Stimulated activated CD8-positive, alpha-beta memory T cell treated with anti-CD3 and anti-CD28 coated beads, Interleukin-15, amount 100 ng/mL, for 4 hours (primary cell): ENCODE measurements at regions not wholly inside any gene's neighbourhood (a gene's known extent, or its start where the extent isn't known, plus 50 kb on each side); places are given as distances from the start of the nearest gene placed in this dataset.

Experiments used
- DNase-seq, 2 donors: peaks; one replicate each; pipeline ENCODE4 v3.0.0-alpha.2; 2020; ENCODE audit warnings: low read depth in 2 of 2

DNA sequence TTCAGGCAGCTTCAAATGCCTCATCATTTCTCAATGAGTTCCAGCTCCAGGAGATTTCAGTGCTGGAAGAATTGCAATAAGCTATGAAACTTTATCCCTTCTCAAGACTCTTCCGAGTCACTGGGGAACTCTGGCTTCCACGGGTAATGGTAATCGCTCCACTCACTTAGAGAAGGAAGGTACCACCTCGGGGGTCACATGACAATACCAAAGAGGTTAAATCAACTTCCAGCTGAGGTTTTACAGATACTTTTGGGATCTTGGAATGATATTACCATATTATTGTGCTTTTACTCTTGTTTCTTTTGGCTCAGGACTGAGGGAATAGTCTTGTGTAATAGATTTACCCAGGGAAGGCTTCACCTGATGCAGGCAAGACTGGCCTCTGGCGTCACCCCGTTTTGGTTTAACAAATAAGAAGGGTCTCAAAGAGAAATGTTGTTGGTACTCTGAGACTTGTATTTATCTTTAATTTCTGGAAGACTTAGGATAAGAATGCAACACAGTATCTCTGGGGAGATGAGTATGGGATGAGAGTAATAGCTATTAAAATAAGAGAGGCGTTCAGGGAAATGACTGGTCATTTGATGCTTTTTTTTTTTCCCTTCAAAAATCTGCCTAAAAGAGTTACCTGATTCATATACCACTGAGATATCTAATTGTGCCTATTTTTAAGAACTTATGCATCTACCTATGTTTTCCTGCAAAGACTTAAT is 316.9 kb upstream of the ZEB2 start:
- no peak for DNase-seq

DNA sequence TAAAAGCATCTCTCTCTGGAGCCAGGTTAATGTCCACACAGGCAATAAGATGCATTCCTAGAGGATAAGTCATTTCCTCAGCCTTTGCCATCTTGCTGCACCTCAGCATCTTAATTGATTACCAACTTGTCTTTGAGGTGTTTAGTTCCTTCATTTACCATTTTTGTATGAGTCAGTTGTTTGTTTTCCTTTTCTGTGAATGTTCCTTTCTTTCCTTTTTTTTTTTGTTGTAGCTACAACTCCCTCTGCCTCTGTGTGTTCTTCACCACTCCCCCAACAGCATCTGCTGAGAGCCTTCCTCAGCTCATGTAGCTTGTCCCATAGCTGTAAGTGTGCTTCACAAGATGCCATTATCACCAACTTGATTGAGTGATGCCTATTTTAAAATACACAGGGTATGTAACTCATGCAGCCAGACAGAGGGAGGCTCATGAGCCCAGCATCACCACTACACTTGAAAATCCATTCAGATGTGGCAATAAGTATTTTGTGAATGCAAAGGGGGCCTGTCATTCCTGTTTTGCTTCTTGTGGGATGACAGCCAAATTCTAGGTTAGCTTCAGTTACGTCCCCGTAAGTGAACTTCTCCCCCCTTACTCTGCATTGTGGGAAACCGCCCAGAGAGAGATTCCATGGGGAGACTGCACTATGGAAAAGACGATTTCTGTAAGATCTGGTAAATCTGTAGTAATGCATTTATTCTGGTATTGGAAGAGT is 315.9 kb upstream of the ZEB2 start:
- no peak for DNase-seq

DNA sequence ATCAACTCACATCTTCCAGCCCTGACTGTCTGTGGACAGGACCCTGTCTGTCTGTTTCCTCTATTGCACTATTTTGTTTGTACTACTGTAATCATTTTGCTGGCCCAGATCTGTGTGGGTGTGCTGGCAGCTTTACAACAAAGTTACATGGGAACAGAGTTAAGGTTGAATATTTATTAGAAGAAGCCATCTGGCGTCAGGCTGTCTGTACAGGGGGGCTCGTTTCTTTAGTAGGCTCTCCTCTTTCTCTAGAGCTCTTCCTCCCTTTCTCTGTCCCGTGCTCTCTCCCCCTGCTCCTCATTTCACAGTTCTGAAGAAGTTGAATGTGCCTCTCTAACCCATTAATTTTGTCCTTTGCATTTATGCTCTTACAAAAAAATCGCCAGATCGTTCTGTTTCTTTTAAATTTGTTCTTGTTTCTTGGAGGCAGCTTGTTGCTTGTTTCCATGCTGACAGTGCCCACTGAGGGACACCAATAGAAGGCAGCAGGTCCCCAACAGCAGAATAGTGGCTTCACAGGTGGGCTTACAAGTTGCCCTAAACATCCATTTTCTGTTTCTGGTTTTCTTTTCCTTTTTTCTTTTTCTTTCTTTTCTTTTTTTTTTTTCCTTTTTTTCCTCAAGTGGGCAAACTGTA is 315.2 kb upstream of the ZEB2 start:
- DNase-seq: no peak

DNA sequence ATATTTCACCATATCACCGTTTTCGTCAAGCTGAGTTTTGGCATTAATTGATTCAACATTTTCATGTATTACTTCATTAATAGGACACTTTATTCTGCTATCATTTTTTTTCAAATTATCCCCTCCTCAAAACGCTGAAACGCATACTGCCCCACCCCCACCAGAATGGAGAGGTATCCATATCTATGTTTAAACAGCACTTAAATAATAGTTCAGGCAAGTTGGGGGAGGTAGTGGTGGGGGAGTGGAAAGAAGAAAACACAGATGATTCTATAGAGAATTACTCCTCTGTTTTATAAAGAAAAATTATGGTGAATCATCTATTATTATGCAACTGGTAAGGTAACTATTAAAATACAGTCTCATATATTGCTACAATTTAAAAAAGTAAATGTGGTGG is 314.4 kb upstream of the ZEB2 start:
- DNase-seq: no peak

DNA sequence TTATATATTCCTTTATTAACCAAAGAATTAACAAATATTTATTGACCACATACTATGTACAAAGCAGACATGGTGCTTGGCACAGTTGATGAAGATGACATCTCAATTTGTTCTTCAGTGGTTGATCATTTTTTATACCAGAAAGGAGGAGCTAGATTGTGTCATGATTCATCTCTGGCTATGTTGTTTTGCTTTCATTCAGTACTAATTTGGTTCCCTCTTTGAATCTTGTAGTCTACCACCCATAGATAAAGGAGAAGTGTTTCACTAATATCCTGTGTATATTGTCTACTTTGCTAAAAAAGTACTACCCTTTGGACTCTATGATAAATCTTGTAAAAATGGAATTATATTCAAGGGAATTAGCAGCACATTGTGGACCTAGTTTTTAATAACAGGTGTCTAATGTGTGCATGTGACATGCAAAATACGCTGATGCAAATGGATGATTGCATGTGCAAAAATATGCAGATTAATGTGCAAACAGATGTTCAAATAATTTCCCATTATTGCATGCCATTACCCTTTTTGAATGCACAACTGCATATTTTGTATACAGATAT is 313.2 kb upstream of the ZEB2 start:
- DNase-seq: no peak

DNA sequence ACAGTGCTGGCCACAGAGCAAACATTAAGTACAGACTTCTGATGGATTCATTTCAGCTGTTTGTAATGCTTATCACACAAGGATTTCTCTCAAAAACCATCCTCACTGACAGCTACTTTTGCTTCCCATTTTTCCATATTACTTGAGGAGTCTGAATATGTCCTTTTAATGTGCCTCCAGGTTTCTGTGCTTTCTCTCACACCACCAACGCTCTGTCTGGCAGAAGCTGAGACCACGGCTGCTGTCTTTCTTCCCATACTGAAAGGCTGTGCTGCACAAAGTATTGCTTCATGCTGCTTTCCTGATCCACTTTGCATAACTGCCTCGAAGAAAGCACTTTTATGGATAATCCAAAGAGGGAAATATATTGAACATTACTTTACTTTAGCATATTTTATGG is 312.1 kb upstream of the ZEB2 start:
- no peak for DNase-seq

DNA sequence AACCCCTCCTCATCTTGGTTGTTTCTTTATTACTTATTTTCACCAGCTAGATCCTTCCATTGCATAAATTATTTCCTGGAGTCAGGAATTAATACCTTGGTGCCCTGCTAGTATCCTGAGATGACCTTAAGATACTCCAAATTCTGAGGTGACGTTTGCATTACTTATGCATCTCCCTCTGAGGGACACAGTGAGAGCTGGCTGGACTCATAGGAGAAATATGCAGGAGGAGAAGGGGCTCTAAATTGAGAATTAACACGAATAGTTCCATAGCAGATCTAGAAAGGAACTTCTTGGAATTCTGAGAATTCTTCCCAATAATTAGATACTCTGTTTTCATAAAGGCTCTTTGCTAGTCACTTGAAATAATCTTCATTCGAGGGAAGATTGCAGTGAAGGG is 310.6 kb upstream of the ZEB2 start:
- DNase-seq: no peak

DNA sequence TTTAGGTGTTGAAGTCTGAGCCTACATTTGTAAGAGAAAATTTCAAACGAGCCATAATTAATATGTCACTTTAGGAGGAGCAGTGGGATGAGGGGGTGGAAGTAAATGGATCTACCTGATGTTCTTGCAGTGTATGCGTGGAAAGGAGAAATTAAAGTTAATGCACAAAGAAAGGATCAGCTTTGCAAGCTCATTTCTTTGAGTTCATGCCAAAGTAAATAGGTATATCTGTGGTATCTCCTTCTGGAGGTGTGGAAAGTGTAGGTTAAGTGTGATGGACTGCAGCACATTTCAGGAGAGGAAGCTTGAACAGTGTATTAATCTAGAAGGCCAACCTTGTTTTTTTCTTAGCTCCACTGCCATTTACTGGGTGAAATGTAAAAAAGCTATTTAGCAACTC is 307.5 kb upstream of the ZEB2 start:
- no peak for DNase-seq

DNA sequence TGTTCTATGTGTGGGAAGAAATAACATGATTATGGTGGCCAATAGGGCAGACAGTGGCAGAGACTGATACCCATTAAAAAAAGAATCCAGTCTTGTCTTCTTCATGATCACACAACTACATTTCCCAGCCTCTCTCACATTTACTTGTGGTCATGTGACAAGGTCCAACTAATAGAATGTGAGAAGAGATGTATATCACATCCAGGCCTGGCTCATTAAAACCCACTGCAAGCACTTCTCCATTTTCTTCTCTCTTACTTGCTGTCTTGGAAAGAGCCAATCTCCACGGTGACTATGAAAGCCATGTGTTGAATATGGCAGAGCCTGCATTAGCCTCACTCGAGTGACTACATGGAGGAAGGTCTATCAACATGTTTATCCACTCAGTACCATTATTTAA is 306.2 kb upstream of the ZEB2 start:
- no peak for DNase-seq

DNA sequence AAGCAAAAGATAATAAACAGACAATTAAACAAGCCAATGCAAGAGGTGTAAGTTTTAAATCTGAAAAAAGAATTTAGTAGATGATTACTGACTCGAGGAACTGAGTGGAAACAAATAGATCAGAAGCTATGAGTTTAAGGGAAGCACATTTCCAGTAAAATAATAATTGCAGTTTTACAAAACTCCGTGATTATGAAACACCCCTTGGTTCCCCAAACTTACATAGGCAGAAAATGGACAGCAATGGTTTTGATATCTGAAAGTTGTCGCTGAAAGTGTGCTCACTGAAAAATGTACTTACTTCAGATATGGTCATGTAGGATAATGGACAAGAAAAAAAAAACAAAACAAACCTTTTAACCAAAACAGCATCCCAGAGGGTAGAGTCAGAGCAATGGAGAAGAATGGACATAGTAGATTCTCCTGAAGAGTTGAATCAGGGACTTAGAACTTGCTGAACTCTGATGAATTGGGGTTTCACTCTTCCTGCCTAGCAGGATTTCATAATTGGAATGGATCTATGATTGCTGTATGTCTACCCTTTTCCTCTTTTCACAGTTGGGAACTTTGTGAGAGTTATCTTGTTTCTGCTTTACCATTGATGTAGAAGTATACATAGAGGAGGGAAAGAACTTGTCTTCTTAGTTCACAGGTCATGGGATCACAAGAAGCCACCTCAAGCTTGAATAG is 305.6 kb upstream of the ZEB2 start:
- no peak for DNase-seq

DNA sequence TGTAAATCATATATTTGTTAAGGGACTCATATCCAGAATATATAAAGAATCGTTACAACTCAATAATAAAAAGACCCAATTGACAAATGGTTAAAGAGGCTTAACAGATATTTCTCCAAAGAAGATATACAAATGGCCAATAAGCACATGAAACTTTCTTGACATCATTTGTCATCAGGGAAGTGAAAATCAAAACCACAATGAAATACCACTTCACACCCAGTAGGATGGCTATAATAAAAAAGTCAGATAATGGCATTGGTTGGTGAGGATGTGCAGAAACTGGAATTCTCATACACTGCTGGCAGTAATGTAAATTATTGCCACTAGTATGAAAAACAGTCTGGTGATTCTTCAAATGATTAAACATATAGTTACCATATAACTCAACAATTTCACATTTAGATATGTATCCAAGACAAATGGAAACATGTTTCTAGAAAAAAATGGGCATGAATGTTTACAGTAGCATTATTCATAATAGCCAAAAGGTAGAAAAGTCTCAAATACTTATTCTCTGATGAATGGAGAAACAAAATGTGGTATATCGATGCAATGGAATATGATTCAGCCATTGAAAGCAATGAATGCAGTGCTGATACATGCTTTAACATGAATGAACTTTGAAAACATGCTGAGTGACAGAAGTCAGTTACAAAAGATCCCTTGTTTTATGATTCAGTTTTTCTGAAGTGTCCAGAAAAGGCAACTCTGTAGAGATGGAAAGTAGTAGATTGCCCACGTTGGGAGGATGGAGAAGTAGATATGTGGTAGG is 304.6 kb upstream of the ZEB2 start:
- DNase-seq: no peak

DNA sequence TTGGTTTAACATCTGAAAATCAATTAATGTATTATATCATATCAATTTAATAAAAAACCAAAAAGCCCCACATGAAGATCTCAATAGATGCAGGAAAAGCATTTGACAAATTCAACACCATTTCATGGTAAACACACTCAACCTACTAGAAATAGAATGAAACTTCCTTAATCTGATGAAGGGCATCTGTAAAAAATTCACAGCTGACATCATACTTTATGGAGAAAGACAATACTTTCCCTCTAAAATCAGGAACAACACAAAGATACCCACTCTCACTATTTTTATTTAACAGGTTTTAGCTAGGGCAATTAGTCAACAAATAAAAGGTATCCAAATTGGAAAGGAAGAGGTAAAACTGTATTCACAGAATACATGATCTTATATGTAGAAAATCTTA is 303.0 kb upstream of the ZEB2 start:
- no peak for DNase-seq

DNA sequence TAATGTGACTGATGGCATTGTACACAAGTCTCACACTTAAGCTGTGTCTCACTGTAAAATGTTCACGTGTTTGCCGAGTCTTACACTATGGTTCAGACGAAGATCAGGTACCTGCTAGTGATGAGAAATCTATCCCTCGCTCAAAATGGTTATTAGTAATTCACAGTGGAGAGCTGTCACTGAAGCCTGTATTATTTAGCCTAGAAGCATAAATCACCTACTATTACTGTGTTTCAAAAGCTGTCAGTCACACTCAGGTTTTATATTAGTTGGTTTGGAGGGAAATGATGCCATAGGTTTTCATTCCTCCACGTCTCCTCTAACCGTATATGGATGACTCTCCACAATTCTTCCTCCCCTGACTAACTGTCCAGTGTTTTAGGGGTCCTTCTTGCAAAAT is 292.4 kb upstream of the ZEB2 start:
- no peak for DNase-seq

DNA sequence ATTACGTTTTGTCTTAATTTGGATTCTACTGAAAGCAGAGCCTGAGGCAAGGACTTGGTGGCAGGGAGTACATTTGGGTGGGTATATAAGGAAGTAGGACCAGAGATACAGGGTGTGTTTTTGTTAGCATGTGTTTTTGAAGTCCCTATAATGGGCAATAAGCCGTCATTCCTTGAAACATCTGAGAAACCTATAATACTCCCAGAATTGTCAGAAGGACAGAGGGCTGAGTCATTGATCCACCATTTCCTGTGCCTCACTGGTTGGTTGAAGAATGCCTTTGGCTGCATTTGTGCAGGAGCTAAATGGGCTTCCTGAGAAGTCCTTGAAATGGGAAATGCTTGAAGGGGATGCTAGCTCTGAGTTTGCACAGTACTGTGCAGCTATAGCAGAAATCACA is 281.8 kb upstream of the ZEB2 start:
- no peak for DNase-seq

DNA sequence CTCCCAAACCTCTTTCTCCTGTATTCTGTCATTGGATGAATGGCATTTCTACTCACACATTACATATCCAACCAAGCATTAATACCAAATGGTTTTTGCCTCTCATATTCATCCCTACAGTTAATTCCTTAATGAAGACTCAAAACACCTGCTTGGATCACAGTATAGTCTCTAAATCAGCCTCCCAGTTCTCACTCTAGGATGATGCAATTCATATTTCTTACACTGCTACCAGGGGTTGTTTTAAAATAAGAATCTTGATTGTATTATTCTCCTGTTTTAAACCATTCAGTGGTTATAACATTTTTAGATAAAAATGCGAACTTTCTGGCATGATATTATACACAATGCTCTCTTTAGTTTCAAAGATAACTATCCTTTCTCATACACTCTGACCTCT is 281.4 kb upstream of the ZEB2 start:
- DNase-seq: no peak

DNA sequence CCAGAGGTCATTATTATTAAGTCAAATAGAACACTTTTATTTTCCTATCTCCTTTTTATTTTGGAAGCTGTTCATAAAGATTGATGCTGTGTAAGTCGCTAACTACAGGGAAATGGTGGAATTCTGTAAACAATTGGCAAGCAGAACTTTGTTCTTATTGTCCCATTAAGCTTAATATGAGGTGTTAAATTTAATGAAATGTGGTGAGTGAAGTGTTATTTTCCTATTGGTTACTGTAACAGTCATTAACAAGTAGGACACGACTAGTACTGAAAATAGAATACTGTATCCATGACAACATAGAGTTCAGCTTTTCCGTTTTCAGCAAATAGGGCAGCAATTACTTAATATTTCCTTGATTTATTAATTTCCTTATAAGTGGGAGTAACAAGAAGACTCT is 279.1 kb upstream of the ZEB2 start:
- DNase-seq: no peak

DNA sequence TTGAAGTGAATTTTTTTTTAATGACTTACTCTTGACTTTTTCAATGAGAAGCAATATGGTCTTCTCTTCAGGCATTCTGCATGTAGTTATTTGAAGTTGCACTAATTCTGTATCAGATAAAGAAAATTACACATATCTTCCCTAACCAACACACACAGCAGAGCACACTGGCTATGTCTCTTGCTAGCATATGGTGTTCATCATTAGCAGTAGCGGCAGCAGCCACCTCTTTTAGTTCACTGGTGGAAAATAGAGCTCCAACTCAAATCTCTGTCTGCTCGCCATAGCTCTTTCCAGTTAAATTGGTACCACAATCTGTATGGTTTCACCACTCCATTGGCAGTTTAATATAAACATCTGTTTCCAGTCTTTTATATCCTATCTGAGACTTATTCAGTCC is 278.1 kb upstream of the ZEB2 start:
- DNase-seq: no peak

DNA sequence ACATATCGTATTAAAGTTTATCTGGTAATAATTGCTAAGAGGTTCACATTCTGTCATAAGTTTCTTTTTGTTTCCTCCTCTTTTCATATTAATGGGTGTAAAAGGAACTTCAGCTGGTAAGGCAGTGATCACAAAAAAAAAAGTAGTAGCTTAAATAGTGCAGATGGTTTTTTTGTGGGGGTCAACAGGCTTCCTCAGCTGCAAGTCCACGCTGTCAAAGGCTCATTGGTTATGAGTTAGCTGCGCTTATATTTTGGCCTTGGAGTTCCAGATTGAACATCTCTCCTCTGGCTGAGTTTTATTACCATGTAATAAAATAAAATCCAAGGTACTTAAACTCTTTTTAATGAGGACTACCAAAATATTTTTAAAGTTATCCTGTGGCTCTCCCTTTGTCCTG is 277.0 kb upstream of the ZEB2 start:
- no peak for DNase-seq

DNA sequence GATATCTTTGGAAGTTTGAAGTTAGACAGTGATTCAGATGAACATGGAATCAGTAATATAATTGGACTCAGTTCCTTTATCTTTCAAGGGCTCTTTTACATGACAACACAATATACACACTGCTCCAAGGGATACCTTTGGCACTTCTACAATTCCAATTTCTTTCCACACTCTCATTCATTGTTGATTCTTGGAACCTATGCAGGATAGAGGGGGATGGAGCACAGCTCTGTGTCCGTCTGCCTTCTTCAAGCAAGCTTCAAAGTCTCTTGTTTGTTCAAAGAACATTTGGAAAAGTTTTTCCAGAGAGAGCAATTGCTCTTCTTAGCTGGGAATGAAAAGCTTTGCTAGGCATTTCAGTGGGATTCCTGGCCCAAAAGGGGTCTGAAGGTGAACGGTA is 276.2 kb upstream of the ZEB2 start:
- DNase-seq: no peak

DNA sequence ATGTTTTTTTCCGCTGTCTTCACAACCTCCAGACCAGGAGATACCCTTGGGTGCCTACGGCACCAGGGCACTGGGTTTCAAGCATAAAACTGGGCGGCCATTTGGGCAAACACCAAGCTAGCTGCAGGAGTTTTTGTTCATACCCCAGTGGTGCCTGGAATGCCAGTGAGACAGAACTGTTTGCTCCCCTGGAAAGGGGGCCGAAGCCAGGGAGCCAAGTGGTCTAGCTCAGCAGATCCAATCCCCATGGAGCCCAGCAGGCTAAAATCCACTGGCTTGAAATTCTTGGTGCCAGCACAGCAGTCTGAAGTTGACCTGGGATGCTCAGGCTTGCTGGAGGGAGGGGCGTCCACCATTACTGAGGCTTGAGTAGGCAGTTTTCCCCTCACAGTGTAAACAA is 265.3 kb upstream of the ZEB2 start:
- DNase-seq: no peak

DNA sequence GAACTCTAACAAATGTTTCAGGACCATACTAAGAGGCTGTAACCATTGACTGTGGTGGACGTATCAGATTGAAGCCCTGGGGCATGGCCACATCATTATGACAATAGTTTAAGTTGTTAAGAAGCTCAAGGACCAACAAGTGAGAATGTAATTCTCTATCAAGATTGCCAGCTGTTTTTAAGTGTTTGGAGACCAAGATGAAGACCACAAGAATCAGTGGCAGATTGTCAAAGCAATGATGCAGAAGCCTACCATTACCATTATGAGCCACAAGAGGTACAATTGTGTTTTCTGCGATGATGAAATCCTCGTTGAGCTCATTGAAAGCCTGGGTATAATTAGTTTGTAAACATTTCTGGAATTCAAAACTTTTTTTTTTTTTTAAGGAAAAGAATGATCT is 261.1 kb upstream of the ZEB2 start:
- no peak for DNase-seq

DNA sequence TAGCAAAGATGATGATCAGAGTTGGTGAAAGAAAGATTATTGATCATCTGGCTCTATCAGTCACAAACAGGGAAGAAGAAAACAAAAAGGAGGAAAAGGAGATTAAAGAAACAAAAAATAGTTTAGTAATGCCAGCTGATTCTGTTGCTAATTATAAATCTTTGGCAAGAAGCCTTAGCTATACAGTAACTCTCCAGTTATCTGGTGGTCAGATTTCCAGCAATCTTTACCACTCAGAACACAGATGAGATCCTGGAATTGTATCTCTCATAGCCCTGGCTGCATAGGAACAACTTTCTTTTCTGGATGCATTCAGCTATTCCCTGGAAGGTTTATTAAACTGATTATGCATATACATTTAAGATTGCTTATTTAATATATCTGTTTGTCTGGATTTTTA is 256.8 kb upstream of the ZEB2 start:
- no peak for DNase-seq
